Lower leg skin (tissue), 3 donors: ENCODE measurements at regions not wholly inside any gene's neighbourhood (a gene's known extent, or its start where the extent isn't known, plus 50 kb on each side); places are given as distances from the start of the nearest gene placed in this dataset.

Source experiments
- POLR2A ChIP-seq, 2 donors: fragments of 450-650 bp; IDR thresholded peaks; one replicate each; pipeline ENCODE4 v1.6.1; 2016 to 2017; ENCODE audit warnings: antibody characterized with exemption in 2 of 2, mild to moderate bottlenecking in 1 of 2, moderate library complexity in 1 of 2
- TF ChIP-seq, protein P1 (sequence below), 3 donors: fragments of 450-650 bp; IDR thresholded peaks; one replicate each; pipeline ENCODE4 v1.5.1; 2016; ENCODE audit warnings: antibody characterized with exemption in 3 of 3, mild to moderate bottlenecking in 3 of 3, moderate library complexity in 2 of 3

DNA sequence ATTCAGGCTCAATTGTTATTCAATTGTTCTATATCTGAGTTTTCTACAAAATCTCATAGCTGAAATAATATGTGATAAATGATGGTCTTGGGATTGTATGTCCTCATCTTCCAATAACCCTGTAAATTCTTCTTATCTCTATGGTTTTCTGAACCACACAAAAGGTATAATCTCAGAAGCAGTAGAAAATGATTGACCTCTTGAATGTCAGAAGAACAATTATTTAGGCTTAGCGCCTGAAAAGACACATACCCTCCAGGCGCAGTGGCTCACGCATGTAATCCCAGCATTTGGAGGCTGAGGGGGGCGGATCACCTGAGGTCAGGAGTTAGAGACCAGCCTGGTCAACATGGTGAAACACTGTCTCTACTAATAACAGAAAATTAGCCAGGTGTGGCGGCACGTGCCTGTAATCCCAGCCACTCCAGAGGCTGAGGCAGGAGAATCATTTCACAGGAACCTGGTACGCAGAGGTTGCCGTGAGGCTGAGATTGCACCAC lies 288.0 kb upstream of the TBC1D5 start:
- TF ChIP-seq, protein P1, sequence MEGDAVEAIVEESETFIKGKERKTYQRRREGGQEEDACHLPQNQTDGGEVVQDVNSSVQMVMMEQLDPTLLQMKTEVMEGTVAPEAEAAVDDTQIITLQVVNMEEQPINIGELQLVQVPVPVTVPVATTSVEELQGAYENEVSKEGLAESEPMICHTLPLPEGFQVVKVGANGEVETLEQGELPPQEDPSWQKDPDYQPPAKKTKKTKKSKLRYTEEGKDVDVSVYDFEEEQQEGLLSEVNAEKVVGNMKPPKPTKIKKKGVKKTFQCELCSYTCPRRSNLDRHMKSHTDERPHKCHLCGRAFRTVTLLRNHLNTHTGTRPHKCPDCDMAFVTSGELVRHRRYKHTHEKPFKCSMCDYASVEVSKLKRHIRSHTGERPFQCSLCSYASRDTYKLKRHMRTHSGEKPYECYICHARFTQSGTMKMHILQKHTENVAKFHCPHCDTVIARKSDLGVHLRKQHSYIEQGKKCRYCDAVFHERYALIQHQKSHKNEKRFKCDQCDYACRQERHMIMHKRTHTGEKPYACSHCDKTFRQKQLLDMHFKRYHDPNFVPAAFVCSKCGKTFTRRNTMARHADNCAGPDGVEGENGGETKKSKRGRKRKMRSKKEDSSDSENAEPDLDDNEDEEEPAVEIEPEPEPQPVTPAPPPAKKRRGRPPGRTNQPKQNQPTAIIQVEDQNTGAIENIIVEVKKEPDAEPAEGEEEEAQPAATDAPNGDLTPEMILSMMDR (IDR thresholded peaks at IDR 0.05) = no peak
- no peak for TF ChIP-seq POLR2A (IDR thresholded peaks at IDR 0.05)
